ENCODE measurements at regions not wholly inside any gene's neighbourhood (a gene's known extent, or its start where the extent isn't known, plus 50 kb on each side); places are given as distances from the start of the nearest gene placed in this dataset.

DNA sequence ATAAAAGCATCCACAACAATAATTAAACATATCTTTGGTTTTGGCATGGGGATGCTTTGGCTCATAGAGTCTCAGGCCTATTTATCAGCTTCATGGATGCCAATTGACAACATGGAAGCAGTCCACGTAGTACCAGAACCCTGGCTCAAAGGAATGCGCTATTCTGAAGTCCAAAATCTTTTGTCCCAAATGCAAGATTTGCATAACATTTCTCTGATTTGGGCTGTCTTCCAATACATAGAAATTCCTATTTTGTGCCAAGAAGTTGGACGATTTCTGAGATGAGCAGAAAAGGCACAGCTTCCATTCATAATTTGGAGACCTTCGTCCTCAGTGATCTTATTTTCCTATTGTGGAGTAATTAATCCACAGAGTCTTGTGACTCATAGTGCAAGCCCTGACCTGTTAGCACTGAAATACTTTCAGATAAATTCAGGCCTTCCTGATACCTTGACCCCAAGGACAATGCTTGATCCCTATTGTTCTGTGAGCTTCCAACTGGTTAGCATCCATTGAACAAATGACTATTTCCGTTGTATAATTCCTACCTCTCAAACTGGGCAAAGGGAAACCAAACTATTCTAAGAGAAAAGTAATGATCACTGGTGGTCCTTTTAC, 78.4 kb upstream of the CDH11 start:
- TF ChIP-seq CREB1 (IDR thresholded peaks at IDR 0.05; ENCODE audit: low read depth) (no peak), EP300 (IDR thresholded peaks at IDR 0.05; ENCODE audit: borderline replicate concordance) (no peak), CEBPB (IDR thresholded peaks at IDR 0.05) (no peak), NFIC (IDR thresholded peaks at IDR 0.05) (no peak)
- TF ChIP-seq, protein P1, sequence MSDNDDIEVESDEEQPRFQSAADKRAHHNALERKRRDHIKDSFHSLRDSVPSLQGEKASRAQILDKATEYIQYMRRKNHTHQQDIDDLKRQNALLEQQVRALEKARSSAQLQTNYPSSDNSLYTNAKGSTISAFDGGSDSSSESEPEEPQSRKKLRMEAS (IDR thresholded peaks at IDR 0.05): no peak
- TF ChIP-seq, protein P2, sequence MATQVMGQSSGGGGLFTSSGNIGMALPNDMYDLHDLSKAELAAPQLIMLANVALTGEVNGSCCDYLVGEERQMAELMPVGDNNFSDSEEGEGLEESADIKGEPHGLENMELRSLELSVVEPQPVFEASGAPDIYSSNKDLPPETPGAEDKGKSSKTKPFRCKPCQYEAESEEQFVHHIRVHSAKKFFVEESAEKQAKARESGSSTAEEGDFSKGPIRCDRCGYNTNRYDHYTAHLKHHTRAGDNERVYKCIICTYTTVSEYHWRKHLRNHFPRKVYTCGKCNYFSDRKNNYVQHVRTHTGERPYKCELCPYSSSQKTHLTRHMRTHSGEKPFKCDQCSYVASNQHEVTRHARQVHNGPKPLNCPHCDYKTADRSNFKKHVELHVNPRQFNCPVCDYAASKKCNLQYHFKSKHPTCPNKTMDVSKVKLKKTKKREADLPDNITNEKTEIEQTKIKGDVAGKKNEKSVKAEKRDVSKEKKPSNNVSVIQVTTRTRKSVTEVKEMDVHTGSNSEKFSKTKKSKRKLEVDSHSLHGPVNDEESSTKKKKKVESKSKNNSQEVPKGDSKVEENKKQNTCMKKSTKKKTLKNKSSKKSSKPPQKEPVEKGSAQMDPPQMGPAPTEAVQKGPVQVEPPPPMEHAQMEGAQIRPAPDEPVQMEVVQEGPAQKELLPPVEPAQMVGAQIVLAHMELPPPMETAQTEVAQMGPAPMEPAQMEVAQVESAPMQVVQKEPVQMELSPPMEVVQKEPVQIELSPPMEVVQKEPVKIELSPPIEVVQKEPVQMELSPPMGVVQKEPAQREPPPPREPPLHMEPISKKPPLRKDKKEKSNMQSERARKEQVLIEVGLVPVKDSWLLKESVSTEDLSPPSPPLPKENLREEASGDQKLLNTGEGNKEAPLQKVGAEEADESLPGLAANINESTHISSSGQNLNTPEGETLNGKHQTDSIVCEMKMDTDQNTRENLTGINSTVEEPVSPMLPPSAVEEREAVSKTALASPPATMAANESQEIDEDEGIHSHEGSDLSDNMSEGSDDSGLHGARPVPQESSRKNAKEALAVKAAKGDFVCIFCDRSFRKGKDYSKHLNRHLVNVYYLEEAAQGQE (IDR thresholded peaks at IDR 0.05; ENCODE audit: low read depth): no peak

Measured in Ishikawa (cell line).